Brain microvascular endothelial cell (primary cell): ENCODE measurements at regions not wholly inside any gene's neighbourhood (a gene's known extent, or its start where the extent isn't known, plus 50 kb on each side); places are given as distances from the start of the nearest gene placed in this dataset.

Experiments
- DNase-seq: peaks from one replicate; pipeline ENCODE4 v3.0.0-alpha.2; 2020
- H3K27ac ChIP-seq: fragments of 250-450 bp; sonication (Bioruptor Pico); 2 replicates; pipeline ENCODE4 v1.5.1; 2020; ENCODE audit warnings: mild to moderate bottlenecking, moderate library complexity
- H3K27me3 ChIP-seq: fragments of 250-450 bp; sonication (Bioruptor Pico); replicated peaks from 2 replicates; pipeline ENCODE4 v1.5.1; 2020; ENCODE audit warnings: mild to moderate bottlenecking
- H3K36me3 ChIP-seq: fragments of 250-450 bp; sonication (Bioruptor Pico); replicated peaks from 2 replicates; pipeline ENCODE4 v1.5.1; 2020; ENCODE audit warnings: mild to moderate bottlenecking
- H3K4me3 ChIP-seq: 2 replicates; pipeline ENCODE4 v1.5.1; 2011; ENCODE audit warnings: low read depth, mild to moderate bottlenecking, control low read depth, low read length, moderate library complexity
- CTCF ChIP-seq: IDR thresholded peaks from 2 replicates; pipeline ENCODE4 v1.5.1; 2011; ENCODE audit warnings: low read depth, mild to moderate bottlenecking, moderate library complexity, low read length, control low read depth, inconsistent platforms; ENCODE audit errors: missing control alignments
- in situ Hi-C: cut with HindIII; loops from 2 replicates; pipeline ENCODE4 v1.10.0; 2017; ENCODE audit warnings: low sequenced_read_pairs, low pct_ligation_motif_present

GRCh38 chr6:101290346-101290745 lies 103.2 kb upstream of the GRIK2 start:
- in situ Hi-C loops: no loop called here
- H3K36me3 ChIP-seq: no peaks in the 10 kb centered on the region
- TF ChIP-seq CTCF: no peak
- H3K27me3 ChIP-seq: no peaks in the 10 kb centered on the region
- no peak for DNase-seq
- H3K4me3 ChIP-seq: no peak overlapping the region
- no peak overlapping the region for H3K27ac ChIP-seq

GRCh38 chr6:101294051-101294638 lies 99.4 kb upstream of the GRIK2 start:
- no peak for DNase-seq
- in situ Hi-C loops: no loop called here
- no peak for TF ChIP-seq CTCF
- Histone ChIP-seq H3K36me3 (no peaks in the 10 kb centered on the region), H3K4me3 (no peak overlapping the region), H3K27me3 (no peaks in the 10 kb centered on the region), H3K27ac (peak overlapping the region; percentile 21)

GRCh38 chr6:101294676-101295075 lies 98.8 kb upstream of the GRIK2 start:
- peak overlapping the region; percentile 21 for H3K27ac ChIP-seq
- no peak overlapping the region for H3K4me3 ChIP-seq
- DNase-seq: peak; percentile 52
- TF ChIP-seq CTCF: no peak
- H3K27me3 ChIP-seq: no peaks in the 10 kb centered on the region
- in situ Hi-C loops: no loop called here
- no peaks in the 10 kb centered on the region for H3K36me3 ChIP-seq

- DNase-seq: no peak
- no peaks in the 10 kb centered on the region for H3K36me3 ChIP-seq
- H3K27me3 ChIP-seq: no peaks in the 10 kb centered on the region
- no peak overlapping the region for H3K4me3 ChIP-seq
- in situ Hi-C loops: no loop called here
- no peak for TF ChIP-seq CTCF
- no peak overlapping the region for H3K27ac ChIP-seq
Observed at GRCh38 chr6:101296169-101296960, 97.1 kb upstream of the GRIK2 start.

GRCh38 chr6:101302593-101302992 lies 90.9 kb upstream of the GRIK2 start:
- in situ Hi-C loops: no loop called here
- Histone ChIP-seq H3K36me3 (no peaks in the 10 kb centered on the region), H3K27me3 (no peaks in the 10 kb centered on the region), H3K27ac (no peak overlapping the region), H3K4me3 (no peak overlapping the region)
- TF ChIP-seq CTCF: no peak
- DNase-seq: no peak
